ENCODE measurements at regions not wholly inside any gene's neighbourhood (a gene's known extent, or its start where the extent isn't known, plus 50 kb on each side); places are given as distances from the start of the nearest gene placed in this dataset.

DNA sequence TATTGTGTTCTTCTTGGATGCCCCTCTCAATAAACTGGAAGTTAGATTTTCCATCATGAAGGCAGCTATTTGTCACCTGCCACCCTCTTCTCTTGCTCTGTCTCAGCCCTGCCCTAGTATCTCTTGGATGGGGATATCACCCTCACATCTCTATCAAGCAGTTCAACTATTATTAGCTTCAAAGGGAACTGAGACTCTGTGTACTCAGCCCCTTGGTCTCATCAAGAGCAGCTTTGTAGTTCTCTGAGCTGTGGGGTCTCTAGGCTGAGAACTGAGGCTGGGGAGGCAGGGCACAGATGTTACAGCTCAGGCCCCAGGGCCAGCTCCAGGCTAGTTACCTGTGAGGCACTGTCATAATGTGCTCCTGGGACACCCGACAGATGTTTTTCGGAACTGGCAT is 130.3 kb downstream of the DAD1 start:
- no peak for DNase-seq (ENCODE audit: extremely low read depth in 1 of 2, low read depth in 1 of 2)

DNA sequence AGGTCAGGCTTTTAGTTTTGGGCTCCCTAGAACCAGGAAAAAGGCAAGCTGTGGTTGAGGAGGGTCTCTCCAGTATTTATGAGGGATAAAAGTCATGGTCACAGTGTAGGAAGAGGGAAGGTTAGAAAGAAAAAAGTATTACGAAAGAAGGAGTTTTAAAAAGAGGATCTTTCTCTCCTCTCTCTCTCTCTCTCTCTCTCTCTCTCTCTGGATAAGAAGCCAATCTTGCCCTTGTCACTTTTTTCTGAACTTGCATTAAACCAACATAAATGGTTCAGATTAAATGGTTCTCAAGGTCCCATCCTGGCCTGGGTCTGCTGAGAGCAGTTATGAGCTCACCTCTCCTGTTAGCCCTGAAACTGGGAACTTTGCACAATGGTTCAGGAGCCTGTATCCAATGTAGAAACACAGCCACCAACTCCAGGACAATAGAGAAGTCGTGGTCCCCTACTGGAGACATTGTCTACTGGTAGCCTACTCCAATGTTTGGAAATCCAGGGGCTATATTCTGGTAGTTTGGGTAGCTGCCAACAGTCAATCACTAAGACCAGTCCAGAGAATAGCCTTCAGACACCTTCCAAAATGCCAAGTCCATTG is 131.9 kb downstream of the DAD1 start:
- DNase-seq (ENCODE audit: extremely low read depth in 1 of 2, low read depth in 1 of 2), result no peak

DNA sequence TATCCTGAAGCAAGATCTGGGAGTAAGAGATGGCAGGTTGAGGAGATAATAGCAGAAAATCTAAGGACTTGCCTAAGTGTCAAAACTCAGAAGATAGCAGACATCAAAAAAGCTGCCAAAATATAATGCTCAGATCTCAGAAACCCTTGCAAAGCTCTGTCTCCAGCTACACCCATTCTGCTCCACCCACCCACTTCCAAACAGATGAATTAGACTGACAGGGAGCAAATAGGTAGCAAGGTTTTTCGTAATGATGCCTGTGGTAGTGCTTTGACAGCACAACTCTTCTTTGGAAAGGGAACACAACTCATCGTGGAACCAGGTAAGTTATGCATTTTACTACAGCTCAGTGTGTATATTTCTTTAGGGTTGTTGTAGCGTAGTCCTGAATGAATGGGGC is 132.6 kb downstream of the DAD1 start:
- DNase-seq (ENCODE audit: extremely low read depth in 1 of 2, low read depth in 1 of 2), result no peak

DNA sequence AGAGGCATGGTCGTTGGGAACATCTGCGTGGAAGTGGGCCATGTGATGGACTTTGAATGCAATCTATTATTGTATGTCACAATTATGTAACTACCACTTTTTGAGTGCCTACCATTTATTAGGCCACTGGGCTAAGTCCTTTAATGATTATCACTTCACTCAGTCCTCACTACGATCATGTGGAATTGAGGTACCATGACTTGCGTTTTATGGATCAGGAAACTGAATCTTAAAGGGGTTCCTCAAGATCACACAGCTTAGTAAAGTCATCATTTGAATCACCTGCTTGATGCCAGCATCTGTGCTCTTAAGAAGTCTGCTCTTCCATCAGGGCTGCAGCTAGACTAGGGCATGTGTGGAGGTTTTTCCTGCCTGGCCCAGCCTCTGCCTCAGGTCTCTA is 136.7 kb downstream of the DAD1 start:
- DNase-seq (ENCODE audit: extremely low read depth in 1 of 2, low read depth in 1 of 2), result no peak

DNA sequence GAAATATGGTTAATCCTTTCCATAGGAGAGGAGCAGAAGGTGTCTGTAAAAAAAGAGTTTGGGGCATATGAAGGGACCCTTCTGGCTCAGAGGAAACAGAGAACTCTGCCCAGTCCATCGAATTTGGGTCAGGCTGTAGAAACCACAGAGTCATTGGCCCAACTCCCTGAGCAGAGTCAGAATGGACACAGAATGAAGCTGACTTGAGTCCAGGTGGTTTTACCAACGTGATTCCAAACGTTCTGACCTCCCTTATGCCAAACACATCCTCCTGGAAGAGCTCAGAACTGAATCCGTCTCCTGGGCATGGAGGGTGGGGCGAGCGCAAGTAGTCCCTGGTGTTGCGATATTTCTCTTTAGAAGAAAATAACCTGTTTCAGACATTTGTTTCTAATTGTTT is 138.8 kb downstream of the DAD1 start:
- no peak for DNase-seq (ENCODE audit: extremely low read depth in 1 of 2, low read depth in 1 of 2)

DNA sequence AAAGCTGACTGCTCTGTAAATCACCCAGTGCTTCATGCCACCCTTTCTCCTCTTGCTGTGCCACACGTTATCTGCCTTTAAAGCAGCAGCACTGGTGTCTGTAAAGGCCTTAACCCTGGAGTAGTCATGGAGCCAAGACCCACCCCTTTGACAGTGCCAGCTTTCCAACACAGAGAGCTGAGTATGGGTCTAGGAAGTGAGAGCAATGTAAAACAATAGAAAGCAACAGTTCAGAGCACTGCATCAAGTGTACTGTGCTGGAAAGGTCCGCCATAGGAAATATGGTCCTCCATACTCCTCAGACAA is 139.5 kb downstream of the DAD1 start:
- DNase-seq (ENCODE audit: extremely low read depth in 1 of 2, low read depth in 1 of 2), result no peak

DNA sequence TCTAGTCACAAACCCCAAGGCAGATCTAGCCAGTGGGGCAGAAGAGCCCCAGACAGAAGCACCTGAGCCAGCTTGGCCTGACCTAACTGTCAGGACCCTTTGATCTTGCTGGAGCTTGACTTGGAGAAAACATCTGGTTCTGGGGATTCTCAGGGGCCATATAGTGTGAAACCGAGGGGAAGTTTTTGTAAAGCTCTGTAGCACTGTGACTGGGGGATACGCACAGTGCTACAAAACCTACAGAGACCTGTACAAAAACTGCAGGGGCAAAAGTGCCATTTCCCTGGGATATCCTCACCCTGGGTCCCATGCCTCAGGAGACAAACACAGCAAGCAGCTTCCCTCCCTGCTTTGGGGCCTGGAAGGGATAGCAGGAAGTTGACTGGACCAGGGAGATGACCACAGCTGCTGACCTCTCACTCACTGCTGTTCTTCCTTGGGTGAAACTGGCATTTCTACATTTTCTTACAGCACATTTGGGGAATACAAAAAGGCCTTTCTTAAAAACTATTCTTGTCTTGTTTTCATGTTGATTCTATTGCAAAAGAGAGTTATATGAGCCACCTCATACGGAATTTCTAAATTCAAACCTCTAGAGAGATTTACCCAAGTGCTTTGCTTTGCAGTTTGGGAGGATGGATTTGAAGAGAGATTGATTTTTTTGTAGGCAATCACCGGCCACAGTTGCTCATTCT is 140.0 kb downstream of the DAD1 start:
- no peak for DNase-seq (ENCODE audit: extremely low read depth in 1 of 2, low read depth in 1 of 2)

DNA sequence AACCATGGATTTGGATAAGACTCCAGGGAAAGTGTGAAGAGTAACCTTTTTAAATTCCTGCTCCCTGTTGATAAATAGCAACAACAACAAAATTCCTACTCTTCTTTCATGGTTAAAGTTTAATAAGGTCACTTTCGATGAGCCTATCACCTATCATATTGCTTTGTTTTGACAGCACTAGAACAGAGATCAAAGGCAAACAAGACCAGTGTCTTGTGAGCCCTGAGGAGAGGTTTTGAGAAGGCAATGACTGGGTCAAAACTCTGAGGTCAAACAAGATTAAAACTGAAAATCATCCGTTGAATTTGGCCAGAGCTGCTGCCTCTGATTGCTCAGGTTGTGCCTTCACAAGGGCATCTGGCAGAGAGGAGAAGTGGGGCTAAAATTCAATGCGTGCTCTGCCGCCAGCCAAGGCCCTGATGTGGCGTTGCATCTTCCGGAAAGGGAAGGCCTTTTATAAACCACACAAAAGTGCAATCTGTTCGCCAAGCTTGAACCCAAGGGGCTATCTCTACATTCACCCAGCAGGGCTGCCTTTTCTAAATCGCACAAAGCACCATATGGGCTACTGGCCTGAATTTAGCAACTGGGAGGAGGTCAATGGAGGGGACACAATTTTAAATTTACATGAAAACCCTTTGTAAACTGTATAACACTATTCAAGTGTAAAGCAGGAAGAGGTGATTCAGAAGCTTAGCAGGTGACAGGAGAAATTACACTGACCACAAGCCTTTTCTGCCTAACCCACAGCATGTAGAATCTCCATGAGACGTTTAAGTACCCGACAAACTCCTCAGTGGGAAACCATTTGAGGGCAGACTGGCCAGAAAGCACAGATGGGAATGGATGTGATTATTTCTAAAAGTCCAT is 140.8 kb downstream of the DAD1 start:
- no peak for DNase-seq (ENCODE audit: extremely low read depth in 1 of 2, low read depth in 1 of 2)

DNA sequence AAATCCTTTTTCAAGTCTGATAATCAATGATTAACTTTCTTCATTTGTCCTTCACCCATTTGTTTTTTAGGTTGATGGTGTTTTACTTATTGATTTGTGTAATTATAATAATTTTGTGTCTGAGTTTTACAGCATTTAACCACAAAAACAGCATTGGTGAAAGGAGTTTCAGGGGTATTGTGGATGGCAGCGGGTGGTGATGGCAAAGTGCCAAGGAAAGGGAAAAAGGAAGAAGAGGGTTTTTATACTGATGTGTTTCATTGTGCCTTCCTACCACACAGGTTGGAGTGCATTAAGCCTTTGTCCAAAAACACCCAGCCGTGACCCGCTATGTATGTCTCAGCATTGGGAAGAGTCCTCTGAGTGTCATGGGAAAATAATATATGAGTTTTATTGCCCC is 150.3 kb downstream of the DAD1 start:
- DNase-seq (ENCODE audit: extremely low read depth in 1 of 2, low read depth in 1 of 2), result no peak

DNA sequence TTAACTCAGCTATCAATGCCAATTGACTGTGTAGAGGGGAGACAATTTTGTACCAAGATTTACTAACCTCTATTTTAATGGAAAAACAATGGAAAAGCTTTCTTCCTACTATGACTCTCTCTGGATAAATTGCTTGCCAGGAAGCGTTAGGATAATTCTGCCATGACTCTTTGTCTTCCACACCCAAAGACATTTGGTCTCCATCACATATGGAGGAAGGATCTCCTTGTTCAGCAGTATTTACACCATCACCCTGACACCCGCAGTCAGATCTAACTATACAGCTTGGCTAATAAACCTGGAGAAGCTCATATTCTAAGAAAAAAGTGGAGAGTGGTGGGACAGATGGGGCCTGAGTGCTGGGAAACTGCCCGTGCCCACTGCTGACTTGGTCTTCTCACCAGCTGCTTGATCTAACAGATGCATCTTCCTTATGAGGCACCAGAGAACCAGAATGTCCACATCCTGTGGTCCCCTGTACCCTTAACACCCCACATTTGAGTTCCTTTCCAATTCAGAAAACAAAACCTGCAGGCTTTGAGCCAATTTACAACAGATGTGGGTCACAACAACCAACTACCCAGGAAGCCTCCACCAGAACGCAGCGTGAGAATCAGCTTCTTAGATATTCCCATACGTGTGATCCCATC is 154.0 kb downstream of the DAD1 start:
- no peak for DNase-seq (ENCODE audit: extremely low read depth in 1 of 2, low read depth in 1 of 2)

DNA sequence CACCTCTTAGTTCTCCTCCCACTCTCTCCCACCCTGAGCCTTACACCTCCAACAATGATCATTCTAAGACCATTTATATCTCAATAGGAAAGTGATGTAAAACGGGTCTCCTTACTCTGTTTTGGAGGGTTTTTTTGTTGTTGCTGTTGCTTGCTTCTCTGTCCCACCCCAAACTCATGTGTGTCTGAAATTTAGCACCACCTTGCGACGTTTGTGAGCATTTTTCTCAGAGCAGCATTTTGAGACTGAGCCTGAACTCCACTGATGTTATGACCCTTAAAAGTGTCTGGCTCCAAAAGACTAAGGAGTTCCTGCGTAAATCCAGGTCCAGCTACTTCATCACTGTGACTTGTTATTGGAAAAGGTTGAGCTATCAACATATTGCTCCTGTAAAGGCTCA is 155.0 kb downstream of the DAD1 start:
- no peak for DNase-seq (ENCODE audit: extremely low read depth in 1 of 2, low read depth in 1 of 2)

DNA sequence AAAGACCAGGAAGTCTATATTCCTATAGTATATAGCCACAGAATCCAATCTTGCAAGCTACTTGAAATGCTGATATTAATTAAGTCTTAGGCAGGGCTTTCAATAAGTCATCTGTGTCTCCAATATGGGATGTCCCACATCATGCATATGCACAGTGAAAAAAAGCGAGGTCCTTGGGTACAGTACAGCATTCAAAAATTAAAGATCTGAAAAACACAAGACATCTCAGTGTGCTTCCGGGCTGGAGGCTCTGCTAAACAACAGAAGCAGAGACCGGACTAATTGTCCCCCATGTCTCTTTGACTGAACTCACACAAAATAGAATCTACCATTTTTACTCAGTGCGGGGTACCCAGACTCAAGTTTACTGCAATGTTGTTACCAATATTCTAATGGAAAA is 156.0 kb downstream of the DAD1 start:
- DNase-seq (ENCODE audit: extremely low read depth in 1 of 2, low read depth in 1 of 2), result no peak

DNA sequence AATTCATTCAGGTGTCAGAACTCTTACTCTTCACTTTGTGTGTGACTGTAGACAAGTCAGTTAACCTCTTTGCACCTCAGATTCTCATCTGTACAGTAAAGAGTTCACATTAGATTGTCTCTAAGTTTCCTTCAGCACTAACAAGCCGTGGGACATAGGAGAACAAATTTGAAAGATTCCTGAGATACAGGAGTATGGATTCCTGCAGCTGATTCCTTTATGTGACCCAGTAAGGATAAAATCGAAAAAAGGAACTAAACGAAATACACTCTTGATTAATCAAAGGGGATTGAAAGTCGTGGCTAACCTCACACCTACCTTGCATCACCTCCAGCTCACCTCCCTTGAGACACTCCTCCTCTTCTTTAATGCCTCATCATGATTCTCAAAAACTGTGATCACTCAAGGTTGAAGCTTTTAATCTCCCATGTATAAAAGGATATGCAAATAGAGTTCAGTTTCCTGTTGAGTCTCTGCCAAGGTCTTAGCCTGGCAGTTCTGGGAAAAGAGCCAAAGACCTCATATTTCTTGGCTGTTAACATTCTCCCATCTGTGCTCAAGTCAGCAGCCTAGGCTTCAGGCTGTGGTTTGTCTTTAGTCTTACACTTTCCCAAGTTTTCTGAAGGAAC is 156.6 kb downstream of the DAD1 start:
- DNase-seq (ENCODE audit: extremely low read depth in 1 of 2, low read depth in 1 of 2), result no peak

DNA sequence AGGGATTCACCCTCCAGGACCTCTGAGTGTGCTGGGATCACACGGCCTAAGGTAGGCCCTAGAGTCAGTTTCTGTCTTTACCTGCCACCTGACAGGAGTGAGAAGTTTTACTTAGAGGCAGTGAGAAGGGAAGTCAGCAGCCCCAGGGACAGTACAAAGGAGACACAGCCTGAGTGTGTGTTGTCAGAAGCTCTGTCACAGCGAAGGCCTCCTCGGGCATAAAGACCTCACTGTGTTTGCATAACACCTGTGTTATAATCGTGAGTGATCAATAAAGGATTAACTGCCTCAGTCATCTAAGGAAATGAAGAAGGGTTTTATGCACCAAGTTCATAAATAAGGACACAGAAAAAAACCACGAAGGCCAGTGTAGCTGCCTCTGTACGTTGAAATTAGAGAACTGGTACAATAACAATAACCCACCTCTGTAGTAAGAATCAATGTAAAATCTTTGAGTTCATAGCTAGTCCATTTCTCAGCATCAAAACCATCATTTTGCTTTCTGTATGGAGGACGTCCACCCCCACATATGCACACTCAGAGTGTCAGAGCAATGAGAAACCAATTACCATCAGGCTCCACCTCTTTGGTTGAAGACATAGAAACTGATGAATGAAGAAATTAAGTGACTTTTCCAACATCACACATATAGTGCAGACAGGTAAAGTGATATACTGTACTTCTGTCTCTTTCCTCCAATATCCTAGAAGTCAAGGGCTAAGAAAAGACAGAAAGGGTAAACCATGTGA is 159.3 kb downstream of the DAD1 start:
- no peak for DNase-seq (ENCODE audit: extremely low read depth in 1 of 2, low read depth in 1 of 2)

DNA sequence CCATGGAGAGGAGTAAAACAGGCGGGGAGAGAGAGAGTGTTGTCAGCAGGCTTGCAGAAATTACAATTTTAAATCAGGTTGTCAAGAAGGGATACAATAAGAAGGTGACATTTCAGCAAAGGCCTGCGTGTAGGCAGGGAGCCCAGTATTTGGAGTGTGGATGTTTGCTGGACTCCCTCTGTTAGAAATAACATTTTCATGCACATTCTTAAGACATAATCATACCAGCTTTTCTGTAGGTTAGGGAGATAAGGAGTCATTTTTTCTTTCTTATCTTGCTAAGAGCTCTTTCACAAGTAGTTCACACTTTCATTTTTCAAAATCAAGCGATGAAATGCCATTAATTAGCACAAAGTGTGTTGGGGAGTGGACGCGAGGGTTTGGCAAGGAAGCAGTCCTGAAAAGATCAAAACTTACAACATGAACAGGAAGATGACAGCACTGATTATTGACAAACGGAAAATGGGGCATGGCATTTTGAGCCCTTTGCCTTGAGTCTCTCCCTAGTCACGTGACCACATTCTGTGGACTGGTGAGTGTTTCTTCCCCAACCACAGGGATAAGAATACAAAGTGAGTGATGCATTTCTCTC is 160.2 kb downstream of the DAD1 start:
- DNase-seq (ENCODE audit: extremely low read depth in 1 of 2, low read depth in 1 of 2), result no peak

DNA sequence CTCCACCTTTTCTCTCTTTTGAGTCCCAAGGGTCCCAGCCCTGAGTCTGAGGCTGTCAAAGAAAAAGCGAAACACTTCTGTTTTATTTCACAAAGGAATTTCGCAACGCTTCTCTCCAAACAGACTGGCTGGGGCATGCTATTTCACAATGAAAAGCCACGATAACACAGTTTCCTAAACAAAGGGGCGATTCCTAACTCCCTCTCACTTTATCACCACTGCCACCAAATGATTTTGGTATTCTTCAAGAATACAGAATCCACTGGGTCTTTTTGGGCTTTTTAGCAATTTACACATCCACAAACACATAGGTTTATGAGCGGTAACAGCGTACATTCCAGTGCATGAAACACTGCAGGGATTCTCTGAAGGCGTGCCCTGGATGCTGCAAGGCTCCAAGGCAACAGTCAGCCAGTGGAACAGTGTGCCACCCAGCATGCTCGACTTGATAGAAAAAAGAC is 161.2 kb downstream of the DAD1 start:
- DNase-seq (ENCODE audit: extremely low read depth in 1 of 2, low read depth in 1 of 2), result no peak

DNA sequence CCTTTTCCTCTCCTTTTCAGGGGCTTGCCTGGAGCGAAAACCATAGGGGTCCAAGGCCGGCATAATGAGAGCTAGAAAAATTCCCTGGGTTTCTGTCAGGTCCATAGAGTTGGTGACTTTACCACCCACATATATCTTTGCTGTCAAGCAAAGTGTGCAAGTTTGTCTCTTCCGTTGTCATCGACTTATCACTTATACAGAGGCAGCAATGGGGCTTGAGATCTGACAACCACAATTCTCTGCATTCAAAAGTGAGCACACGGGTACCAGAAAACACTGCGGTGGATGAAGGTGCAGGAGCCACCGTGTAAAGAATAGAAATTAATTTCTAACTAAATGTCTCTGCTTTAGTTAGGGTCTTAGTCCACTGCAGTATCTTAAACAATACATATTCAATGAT is 162.3 kb downstream of the DAD1 start:
- DNase-seq (ENCODE audit: extremely low read depth in 1 of 2, low read depth in 1 of 2), result no peak

DNA sequence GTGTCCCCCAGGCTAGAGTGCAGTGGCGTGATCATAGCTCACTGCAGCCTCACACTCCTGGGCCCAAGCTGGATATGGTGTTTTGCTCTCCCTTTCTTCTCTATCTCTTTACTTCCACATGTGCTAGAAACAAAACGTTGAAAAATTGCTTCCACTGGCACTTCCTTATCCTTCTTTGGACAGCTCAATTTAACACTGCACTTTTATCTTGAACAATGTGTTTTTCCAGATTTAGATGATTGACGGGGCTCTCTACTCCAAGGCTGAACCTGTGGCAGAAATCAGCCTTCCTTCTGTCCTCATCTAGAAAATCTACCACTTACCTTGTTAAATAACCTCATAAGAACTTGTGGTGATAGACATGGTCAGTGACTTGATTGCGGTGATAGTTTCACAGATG is 165.1 kb downstream of the DAD1 start:
- no peak for DNase-seq (ENCODE audit: extremely low read depth in 1 of 2, low read depth in 1 of 2)

DNA sequence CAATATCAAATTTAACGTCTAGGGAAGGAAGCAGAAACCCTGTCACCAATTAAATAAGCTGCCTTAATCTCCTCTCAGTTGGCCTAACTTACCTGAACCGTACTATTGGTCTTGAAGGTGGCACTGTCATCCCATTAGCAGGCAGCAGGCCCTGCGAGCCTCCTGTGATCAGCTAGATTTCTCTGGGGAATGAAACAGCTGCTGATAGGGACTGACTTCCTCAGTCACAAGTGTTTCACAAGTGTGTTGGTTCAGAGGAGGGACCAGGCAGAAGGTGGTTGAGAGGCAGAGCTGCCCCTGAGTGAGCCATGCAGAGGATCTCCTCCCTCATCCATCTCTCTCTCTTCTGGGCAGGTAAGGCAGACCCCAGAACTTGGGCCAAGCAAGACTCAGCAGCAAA is 166.8 kb downstream of the DAD1 start:
- DNase-seq (ENCODE audit: extremely low read depth in 1 of 2, low read depth in 1 of 2), result no peak

DNA sequence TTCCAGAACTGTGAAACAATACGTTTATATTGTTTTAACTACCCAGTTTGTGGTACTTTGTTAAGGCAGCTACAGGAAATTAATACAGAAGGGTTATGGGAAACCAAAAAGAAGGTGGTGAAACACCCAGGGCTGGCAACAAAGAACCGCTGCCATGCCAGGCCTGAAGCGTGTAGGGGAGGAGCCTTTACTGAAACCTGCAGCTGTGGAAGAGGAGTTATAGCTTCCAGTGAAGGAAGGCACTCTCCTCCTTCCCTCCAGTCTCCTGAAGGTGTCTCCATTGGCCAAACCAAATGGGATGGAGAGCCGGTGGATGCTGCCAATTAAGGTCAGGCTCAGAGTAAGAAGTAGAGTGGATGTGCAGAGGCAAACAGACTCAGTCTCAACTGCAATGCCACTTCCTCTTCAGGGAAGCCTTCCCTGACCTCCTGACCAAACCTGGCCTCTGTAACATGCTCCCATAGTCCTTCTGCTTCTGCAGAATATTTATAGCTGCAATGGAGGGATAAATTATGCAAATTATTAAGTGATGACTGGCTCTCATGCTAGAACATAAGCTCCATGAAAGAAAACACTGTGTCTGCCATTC is 168.3 kb downstream of the DAD1 start:
- no peak for DNase-seq (ENCODE audit: extremely low read depth in 1 of 2, low read depth in 1 of 2)
